Fibroblast of skin of scalp (primary cell): ENCODE measurements at regions not wholly inside any gene's neighbourhood (a gene's known extent, or its start where the extent isn't known, plus 50 kb on each side); places are given as distances from the start of the nearest gene placed in this dataset.
A peak's percentile ranks its signal among the peaks of the same experiment; 100 is the strongest.

Experiments used
- DNase-seq: peaks from one replicate; pipeline ENCODE4 v3.0.0-alpha.2; 2013

DNA sequence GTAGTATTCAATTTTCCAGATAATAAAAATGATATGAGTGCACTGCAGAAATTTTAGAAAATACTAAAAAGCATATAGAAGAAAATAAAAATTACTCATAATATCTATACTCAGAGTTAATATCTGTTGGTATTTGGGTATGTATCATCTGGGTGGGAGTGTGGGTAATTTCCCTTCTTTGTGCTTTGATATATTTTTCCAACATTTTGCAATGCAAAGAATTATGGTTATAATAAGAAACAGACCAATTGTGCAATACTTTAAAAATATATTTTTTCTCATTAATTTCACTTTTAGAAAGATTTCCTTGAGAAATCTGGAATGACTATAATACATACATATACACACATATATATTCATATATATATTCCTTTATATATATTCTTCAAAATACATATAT is 665.7 kb downstream of the ADGRL2 start:
- DNase-seq = no peak

DNA sequence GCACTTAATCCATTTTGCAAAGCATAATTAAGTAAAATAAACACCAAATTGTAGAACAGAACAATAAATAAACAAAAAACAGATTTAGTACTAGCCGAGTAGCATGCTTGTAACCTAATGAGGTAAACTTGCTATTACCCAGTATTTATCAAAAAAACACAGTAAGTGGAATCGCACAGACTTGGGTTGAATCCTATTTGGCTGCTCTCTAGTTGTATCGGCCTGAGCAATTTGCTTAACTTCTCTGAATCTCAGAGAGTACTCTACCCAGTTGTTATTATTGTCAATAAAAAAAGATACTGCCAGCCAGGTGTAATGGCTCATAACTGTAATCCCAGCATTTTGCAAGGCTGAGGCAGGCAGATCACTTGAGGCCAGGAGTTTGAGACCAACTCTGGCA is 664.3 kb downstream of the ADGRL2 start:
- DNase-seq = no peak

DNA sequence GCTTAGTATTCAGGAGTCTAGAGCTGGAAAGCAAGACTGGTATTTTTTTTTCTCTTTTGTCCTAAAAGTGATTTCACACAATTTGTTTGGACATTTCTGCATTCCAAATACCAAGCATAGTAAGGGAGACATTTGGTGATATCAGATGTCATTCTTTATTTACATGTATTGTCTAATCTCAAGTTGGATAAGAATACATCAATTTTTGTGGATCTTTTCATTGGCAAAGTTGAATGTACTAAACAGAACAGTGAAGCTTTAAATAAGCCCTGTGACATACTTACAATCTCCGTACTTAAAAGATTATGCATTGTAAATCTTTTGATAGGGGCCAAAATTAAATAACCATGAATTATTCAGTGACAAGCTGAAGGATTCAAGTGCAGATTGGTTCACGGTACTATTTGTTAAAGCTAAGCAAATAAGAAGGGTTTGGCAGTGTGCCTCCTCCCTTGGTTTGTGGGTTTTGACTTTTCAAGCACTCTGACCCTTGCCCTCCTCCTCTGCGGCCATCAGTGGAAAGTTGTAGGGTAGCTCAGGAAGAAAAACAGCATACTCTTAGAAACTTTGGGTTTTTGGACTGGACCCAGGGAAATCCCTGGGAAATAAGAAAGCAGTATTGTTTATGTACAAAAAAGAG is 663.7 kb downstream of the ADGRL2 start:
- no peak for DNase-seq

DNA sequence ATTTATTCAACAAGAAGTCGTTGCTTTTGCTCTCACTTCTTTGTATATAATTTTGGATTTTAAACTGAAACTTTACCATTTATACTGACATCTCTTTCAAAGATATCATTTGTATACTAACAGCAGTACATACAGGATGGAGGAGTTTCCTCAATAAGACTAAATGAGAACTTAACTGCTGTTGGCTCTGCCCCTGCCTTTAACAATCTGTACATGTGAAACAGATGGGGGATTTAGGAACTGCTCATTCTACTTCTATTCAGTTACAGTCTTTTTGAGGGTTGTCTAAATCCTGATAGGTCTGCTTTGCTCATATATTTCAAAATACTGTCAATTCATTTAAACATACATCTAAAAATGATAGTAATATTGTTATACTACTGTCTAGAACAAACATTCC is 663.2 kb downstream of the ADGRL2 start:
- no peak for DNase-seq

DNA sequence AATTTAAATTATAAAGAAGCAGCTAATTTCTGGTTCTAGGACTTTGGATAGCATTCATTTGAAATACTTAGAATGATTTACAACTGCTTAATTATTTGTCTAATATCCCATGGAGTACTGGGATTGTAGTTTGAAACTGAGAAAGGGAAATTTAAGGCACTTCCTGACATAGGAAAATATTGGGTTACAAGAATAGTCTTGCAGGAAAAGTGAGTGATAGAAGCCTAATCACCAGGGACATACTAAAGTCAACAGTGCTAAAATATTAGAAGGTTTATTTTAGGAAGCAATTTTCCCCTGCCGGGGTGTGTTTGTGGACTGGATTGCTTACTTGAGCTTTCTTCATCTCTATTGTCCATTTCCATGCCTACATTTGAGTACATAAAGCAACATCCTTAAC is 661.6 kb downstream of the ADGRL2 start:
- DNase-seq = no peak

DNA sequence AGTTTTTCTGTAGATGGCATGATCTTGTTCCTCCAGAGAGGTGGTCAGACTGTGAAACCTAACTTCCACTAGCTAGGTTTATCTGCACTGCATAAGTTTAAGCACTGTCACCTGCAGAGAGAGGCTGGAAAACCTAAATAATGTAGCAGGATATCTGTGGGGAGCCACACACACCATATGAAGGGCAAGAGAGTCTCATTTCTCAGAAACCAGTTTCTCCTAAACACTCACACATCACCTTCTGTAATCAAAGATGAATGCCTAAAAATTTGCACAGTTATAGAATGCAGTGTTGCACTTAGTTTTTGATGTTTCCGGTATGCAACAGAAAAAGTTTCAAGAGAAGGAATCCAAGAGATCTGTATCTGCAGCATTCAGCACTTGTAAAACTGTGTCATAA is 654.6 kb downstream of the ADGRL2 start:
- no peak for DNase-seq

DNA sequence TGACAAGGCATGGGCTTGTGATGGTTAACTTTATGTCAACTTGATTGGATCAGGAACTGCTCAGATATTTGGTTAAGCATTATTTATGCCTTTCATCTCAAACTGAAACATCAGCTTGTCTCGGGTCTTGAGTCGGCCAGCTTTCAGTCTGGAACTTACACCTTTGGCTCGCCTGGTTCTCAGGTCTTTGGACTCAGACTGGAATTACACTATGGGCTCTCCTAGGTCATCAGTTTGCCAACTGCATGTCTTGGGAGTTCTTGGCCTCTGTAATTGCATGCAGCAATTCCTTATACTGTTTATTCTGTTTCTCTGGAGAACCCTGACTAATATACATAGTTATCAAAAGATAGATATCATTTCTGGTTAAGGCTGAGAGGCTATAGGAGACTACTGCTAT is 653.7 kb downstream of the ADGRL2 start:
- peak; percentile 5 for DNase-seq

DNA sequence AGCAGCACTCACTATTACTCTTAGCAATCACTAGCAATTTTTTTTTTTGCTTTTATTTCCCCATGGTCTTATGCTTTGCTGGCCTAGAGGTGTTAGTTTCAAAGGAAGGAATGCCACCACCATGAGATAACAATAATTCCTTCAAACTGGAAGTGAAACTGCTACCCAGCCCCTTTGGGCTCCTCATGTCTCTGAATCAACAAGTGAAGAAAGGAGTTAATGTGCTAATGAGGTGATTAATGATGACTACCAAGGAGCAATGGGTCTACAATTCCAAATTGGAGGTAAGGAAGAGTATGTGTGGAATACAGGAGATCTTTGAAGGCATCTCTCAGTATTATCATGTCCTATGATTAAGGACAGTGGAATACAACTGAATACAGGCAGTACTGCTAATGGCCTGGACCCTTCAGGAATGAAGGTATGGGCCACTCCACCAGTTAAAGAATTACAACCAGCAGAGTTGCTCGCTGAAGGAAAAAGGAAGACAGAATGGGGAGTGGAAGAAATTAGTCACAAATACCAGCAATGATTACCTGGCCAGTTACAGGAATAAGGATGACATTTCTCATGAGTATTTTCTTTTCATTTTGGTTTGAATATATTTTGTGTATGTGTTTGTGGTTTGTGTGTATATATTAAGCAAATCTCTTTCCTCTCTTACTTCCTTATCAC is 652.9 kb downstream of the ADGRL2 start:
- no peak for DNase-seq

DNA sequence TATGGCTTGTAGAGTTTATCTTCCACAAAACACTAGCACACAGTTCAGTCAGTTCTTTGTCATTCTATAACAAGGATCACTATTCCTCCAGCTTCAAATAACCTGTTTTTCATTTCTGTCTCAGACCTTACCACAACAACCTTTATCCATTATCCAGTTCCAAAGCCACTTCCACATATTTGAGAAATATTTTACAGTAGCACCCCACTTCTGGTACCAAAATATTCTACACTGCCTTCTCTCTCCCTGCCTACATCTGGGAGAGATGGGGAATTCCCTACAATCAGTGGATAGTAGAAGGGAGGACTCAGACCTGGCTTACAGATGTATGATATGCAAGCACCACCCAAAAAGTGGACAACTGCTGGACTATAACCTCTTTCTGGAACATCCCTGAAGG is 651.4 kb downstream of the ADGRL2 start:
- DNase-seq = no peak

DNA sequence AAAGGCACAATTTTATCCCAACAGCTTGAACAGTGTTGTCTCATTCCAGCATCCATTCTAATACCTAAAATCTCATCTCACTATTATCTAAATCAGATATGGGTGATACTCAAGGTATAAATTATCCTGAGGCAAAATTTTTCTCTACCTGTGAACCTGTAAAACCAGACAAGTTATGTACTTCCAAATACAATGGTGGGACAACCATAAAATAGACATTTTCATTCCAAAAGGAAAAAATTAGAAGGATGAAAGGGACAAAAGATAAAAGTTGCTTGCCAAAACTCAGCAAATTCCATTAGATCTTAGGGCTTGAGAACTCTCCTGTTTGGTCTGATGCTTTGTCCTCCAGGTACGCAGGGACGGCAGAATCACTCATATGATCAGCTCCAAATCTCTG is 650.5 kb downstream of the ADGRL2 start:
- DNase-seq = no peak

DNA sequence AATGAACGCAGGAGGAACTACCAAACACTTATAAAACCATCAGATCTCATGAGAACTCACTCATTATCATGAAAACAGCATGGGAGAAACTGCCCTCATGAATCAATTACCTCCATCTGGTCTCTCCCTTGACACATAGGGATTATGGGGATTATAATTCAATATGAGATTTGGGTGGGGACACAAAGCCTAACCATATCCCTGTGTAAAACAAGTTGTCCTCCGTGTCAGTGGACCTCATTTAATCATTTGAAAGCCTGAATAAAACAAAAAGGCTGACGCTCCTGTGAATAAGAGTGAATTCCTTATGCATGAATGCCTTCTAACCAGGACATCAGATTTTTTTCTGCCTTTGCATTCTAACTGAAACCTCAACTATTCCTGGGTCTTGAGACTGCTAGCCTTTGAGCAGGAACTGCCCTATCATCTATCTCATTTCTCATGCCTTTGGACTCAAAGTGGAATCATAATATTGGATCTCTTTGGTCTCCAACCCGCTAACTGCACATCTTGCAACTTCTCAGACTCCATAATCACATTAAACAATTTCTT is 648.8 kb downstream of the ADGRL2 start:
- peak; percentile 57 for DNase-seq

DNA sequence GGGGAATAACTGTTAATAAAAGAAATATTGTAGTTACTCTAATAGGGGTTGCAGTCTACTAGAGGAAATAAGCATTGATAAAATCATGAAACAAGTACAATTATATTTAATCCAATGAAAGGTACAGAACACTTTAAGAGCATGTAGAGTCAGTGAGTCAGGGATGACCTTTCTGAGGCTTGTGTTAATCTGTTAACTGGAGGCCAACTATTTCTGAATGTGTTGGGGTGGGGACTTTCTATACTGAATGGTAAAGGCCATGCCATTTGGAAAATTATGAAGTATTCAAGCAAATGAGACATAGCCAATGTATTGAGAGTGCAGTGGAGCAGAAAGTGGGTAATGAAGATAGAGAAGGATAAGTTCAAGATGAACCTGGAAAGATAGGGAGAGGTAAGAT is 646.2 kb downstream of the ADGRL2 start:
- no peak for DNase-seq

DNA sequence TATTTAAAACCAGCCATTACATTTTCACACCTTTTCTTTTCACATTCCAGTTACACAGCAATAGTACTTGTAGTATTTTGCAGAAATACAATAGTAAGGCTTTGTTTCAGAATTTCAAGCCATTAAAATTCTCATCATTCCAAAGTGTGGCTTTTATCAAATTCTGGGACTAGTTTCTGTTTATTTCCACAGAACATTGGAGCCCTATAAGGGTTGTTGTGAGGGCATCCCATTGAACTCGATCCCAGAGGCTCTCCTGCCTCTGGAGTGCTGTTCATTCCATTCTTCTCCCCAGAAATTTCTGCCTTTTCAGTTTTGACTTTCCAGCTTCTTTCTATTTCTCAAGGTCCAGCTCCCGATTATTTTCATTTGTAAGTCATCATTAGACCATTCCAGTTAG is 645.5 kb downstream of the ADGRL2 start:
- DNase-seq = peak; percentile 15

DNA sequence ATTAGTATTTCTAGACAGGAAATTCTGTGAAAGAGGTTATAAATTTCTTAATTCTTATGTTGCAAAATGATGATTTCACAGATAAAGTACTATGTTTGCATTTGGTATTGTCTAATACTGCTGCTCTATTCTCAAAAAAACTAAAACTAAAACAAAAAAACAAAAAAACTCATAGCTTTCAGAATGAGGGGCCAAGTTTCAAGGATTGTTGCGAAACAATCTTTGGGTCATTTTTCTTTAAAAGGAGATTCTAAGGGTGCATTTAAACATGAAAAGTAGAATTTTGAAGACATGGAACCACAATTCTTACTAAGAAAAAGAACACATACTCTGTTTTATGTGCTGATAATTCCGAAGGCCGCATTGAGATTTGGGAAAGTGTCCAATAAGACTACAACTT is 645.1 kb downstream of the ADGRL2 start:
- no peak for DNase-seq

DNA sequence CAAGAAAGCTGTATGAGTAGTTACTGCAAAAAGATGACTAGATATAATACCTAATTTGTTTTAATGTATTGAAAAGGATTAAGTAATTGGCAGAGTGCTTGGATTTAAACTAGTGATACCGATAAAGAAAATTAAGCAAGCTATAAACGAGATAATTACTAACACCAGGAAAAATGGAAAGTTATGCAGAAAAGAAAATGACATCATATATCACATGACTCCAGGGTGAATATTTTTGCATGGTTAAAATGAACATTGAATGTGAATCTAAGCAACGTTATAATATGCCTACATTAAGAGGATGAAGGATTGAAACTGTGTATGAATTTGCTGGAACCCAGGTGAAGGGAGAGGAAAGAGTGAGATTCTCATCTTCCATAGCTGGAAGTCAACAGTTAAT is 644.4 kb downstream of the ADGRL2 start:
- no peak for DNase-seq

DNA sequence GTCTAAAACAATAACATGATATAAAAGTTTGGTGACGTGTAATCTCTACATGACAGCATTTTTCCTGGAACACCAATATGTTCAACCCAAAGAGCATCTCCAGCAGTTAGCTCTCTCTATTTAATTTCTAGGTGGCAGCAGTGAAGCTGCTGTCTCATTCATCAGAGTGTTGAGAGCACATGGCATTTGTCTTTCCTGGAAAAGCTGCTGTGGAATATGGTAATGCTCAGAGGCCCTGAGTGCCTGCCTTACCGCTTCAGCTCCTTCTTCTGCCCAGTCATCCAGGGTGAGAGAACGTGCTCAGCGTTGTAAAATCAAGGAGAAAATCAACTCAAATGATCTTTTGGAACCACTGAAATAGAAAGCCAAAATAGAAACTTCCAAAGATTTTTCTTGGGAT is 640.7 kb downstream of the ADGRL2 start:
- DNase-seq = no peak

DNA sequence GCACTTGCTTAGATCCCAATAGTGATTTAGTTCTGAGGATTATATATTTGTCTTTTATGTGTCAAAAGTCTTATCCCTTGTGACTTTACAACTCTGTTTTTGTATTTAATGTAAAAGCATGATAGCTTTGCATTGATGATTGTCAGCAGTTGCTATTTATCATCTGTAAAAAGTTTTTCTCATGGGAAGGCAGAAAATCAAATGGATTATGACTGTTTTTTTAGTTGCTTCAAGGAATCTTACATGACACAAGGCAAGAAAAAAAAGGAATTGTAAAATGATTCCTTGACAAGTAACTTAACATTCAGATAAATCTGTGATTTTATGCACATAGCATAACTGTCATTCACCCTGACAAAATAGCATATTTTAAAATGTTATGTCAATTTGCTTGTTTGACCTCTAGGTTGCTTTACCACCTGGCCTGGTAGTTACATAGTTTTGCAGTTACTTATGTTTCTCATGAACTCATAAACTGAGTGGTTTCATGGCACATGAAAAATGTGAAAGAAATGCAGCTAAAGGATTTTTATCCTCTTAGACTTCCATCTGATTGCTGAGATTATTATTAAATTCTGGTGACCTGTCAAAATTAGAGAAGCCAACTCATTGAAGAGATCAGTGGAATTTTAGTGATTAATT is 622.6 kb downstream of the ADGRL2 start:
- DNase-seq = peak; percentile 1

DNA sequence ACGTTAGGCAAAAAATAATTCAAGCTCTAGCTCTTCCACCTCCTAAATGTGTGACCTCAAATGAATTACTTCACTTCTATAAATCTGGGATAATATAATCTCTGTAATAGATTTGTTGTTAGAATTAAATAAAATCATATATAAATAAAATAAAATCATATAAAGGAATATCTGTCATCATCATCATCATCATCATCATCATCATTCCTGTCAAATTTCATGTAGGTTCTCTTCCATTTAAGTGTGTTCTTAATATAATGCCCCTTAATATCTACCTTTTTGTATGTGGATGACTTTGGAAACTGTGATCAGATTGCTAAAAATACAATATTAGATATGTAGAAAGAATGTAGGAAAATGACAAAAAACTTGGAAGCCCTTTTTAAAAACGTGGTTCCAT is 621.0 kb downstream of the ADGRL2 start:
- DNase-seq = no peak

DNA sequence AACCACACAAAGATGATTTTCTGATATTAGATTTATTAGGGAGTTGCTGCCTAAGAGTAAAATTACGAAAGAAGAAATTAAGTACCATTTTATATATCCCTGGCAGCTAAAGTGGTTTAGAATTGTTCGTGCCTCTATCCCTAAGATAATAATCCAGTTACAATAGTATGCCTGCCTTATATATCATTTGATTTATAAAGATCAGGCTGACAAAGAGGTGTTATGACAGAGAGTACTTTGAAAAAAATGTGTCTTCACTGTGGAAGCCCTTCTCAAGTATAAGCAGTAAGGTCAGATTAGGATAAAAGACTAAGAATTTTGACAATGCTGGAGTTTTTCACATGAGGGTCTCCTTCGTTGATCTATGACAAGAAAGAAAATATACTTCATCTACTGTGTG is 619.9 kb downstream of the ADGRL2 start:
- no peak for DNase-seq

DNA sequence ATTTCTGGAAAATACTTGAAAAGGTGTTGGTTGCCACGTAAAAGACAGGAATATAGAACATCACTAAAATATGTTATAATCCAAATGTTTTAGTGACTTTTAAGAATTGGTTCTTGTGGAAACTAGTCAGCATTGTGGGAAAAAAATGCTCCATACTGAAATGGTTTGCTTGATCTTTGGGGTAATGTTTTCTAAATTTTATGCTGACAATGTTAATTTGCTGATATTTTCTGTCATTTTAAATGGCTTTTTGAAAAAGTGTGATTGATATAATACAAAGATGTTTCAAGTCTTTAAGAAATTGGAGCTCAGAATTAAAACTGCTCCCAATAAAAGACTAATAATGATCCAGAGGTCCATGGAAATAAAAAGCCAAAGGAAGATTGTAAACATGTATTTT is 610.9 kb downstream of the ADGRL2 start:
- DNase-seq = no peak

DNA sequence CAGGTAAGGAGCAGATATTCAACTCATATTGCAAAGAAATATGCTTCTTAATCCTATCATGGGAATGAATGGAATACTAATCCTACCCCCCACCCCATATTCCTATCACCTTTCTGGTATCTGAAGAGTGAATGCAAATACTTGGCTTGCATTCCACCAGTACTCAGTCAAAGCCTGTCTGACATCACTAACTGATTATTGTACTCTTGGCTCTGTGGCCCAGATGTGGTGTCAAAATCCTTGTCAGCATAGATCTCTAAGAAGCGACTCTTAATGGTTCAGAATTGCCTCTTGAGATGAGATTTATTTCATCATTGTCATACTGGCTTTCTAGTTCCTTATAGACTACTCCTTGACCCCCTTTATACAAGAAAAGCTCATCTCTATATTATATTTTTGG is 604.6 kb downstream of the ADGRL2 start:
- DNase-seq = no peak

DNA sequence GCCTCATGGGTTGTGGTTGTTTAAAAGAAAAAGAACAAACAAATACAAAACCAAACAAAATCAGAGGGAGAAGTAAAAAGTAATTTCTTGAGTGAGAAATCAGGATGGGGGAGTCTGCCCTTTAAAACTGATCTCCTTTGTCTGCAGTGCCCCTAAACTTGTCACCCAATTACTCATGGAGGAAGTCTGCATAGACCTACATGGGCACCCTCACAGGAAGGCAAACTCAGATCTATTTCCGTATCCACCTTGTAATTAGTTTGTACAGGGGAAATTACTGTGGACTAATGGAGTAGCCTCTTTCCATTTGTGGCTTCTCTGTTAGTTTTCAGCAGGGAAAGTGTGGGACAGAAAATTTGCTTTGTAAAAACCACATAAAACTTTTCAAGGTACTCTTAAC is 600.4 kb downstream of the ADGRL2 start:
- no peak for DNase-seq

DNA sequence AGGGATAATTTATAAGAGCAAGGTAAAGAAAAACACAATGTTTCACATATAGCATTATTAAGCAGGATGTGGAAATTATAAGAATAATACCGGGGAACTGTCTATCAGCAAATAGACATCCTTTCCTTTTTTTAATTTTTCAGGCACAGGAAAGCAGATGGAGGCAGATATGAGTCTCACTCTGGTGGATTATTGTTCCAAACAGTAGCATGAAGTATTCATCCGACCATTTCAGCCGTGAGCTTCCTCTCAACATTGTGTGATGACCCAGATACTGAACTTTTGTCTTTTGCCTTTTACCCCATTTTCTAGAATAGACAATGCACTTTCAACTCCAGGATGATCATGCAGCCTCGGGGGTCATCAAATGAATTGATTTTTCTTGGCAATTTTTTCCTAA is 599.8 kb downstream of the ADGRL2 start:
- DNase-seq = no peak

DNA sequence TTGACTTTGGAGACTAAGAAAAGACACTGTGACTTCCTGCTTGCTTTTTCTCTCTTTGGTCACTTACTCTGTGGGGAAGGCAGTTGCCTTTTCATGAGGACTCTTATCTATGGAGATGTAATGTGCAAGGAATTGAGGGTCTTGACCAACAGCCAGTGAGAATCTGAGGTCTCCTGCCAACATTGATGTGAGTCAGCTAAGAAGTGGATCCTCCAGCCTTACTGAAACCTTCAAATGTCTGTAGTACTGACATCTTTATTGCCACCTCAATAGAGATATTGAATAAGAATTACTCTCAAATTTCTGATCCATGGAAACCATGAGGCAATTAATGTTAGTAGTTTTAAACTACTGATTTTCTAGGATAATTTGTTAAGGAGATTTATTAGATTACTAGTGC is 598.4 kb downstream of the ADGRL2 start:
- peak; percentile 51 for DNase-seq
